Liver (tissue), 3 donors: ENCODE measurements at regions not wholly inside any gene's neighbourhood (a gene's known extent, or its start where the extent isn't known, plus 50 kb on each side); places are given as distances from the start of the nearest gene placed in this dataset.

Source experiments
- GABPA ChIP-seq, 2 donors: IDR thresholded peaks in 1 of 2; conservative IDR thresholded peaks in 1 of 2; 2 replicates each; pipeline ENCODE4 v1.6.1; 2016; ENCODE audit warnings: antibody characterized with exemption in 2 of 2, mild to moderate bottlenecking in 1 of 2, moderate library complexity in 1 of 2
- HNF4A ChIP-seq, 2 donors: conservative IDR thresholded peaks; 2 replicates each; pipeline ENCODE4 v1.6.1; 2016; ENCODE audit warnings: antibody characterized with exemption in 2 of 2, mild to moderate bottlenecking in 2 of 2
- JUND ChIP-seq, 2 donors: IDR thresholded peaks; 2 replicates each; pipeline ENCODE4 v1.6.1; 2016; ENCODE audit warnings: antibody characterized with exemption in 2 of 2
- SP1 ChIP-seq: IDR thresholded peaks from 2 replicates; pipeline ENCODE4 v1.6.1; 2018; ENCODE audit warnings: antibody characterized with exemption, mild to moderate bottlenecking
- YY1 ChIP-seq: IDR thresholded peaks from 2 replicates; pipeline ENCODE4 v1.6.1; 2016; ENCODE audit warnings: antibody characterized with exemption, mild to moderate bottlenecking
- TF ChIP-seq, protein P1 (sequence below): fragments of 150-350 bp; IDR thresholded peaks from 2 replicates; pipeline ENCODE4 v1.5.1; 2017; ENCODE audit warnings: improper control_type of control experiment, low read depth, low read length; ENCODE audit not compliant: missing input control
- TF ChIP-seq, protein P2 (sequence below): IDR thresholded peaks from 2 replicates; pipeline ENCODE4 v1.6.1; 2016; ENCODE audit warnings: antibody characterized with exemption, mild to moderate bottlenecking
- TF ChIP-seq, protein P3 (sequence below): IDR thresholded peaks from 2 replicates; pipeline ENCODE4 v1.6.1; 2016; ENCODE audit warnings: antibody characterized with exemption
- TF ChIP-seq, protein P4 (sequence below): IDR thresholded peaks from 2 replicates; pipeline ENCODE4 v1.6.1; 2016; ENCODE audit warnings: antibody characterized with exemption
- TF ChIP-seq, protein P5 (sequence below): IDR thresholded peaks from 2 replicates; pipeline ENCODE4 v1.6.1; 2016; ENCODE audit warnings: antibody characterized with exemption
- donor health status: healthy.
- donor health status: healthy.

DNA sequence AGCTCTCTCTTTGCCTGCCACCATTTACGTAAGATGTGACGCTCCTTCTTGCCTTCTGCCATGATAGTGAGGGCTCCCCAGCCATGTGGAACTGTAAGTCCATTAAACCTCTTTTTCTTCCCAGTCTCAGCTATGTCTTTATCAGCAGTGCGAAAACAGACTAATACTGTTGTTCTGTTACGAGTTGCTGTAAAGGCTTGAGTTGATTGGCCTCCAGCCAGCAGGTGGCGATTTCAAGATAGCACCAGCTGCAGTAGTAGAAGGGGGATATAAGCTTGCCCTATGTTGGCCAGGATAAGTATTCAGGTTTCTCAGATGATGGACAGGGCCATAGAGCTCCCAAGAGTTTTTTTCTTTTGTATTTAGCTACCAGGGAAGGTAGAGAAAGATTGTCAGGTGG is 385.5 kb downstream of the MZT1 start:
- TF ChIP-seq, protein P1, sequence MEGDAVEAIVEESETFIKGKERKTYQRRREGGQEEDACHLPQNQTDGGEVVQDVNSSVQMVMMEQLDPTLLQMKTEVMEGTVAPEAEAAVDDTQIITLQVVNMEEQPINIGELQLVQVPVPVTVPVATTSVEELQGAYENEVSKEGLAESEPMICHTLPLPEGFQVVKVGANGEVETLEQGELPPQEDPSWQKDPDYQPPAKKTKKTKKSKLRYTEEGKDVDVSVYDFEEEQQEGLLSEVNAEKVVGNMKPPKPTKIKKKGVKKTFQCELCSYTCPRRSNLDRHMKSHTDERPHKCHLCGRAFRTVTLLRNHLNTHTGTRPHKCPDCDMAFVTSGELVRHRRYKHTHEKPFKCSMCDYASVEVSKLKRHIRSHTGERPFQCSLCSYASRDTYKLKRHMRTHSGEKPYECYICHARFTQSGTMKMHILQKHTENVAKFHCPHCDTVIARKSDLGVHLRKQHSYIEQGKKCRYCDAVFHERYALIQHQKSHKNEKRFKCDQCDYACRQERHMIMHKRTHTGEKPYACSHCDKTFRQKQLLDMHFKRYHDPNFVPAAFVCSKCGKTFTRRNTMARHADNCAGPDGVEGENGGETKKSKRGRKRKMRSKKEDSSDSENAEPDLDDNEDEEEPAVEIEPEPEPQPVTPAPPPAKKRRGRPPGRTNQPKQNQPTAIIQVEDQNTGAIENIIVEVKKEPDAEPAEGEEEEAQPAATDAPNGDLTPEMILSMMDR = no peak
- TF ChIP-seq YY1 (no peak), JUND (IDR thresholded peaks at IDR 0.05) (no peak), GABPA (IDR thresholded peaks at IDR 0.05 in 1 of 2, conservative IDR thresholded peaks at IDR 0.05 in 1 of 2) (no peak), HNF4A (conservative IDR thresholded peaks at IDR 0.05) (no peak), SP1 (no peak)
- TF ChIP-seq, protein P2, sequence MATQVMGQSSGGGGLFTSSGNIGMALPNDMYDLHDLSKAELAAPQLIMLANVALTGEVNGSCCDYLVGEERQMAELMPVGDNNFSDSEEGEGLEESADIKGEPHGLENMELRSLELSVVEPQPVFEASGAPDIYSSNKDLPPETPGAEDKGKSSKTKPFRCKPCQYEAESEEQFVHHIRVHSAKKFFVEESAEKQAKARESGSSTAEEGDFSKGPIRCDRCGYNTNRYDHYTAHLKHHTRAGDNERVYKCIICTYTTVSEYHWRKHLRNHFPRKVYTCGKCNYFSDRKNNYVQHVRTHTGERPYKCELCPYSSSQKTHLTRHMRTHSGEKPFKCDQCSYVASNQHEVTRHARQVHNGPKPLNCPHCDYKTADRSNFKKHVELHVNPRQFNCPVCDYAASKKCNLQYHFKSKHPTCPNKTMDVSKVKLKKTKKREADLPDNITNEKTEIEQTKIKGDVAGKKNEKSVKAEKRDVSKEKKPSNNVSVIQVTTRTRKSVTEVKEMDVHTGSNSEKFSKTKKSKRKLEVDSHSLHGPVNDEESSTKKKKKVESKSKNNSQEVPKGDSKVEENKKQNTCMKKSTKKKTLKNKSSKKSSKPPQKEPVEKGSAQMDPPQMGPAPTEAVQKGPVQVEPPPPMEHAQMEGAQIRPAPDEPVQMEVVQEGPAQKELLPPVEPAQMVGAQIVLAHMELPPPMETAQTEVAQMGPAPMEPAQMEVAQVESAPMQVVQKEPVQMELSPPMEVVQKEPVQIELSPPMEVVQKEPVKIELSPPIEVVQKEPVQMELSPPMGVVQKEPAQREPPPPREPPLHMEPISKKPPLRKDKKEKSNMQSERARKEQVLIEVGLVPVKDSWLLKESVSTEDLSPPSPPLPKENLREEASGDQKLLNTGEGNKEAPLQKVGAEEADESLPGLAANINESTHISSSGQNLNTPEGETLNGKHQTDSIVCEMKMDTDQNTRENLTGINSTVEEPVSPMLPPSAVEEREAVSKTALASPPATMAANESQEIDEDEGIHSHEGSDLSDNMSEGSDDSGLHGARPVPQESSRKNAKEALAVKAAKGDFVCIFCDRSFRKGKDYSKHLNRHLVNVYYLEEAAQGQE = no peak
- TF ChIP-seq, protein P3, sequence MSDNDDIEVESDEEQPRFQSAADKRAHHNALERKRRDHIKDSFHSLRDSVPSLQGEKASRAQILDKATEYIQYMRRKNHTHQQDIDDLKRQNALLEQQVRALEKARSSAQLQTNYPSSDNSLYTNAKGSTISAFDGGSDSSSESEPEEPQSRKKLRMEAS = no peak
- TF ChIP-seq, protein P4, sequence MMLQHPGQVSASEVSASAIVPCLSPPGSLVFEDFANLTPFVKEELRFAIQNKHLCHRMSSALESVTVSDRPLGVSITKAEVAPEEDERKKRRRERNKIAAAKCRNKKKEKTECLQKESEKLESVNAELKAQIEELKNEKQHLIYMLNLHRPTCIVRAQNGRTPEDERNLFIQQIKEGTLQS = no peak
- TF ChIP-seq, protein P5, sequence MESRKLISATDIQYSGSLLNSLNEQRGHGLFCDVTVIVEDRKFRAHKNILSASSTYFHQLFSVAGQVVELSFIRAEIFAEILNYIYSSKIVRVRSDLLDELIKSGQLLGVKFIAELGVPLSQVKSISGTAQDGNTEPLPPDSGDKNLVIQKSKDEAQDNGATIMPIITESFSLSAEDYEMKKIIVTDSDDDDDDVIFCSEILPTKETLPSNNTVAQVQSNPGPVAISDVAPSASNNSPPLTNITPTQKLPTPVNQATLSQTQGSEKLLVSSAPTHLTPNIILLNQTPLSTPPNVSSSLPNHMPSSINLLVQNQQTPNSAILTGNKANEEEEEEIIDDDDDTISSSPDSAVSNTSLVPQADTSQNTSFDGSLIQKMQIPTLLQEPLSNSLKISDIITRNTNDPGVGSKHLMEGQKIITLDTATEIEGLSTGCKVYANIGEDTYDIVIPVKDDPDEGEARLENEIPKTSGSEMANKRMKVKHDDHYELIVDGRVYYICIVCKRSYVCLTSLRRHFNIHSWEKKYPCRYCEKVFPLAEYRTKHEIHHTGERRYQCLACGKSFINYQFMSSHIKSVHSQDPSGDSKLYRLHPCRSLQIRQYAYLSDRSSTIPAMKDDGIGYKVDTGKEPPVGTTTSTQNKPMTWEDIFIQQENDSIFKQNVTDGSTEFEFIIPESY = no peak
